ENCODE measurements at regions not wholly inside any gene's neighbourhood (a gene's known extent, or its start where the extent isn't known, plus 50 kb on each side); places are given as distances from the start of the nearest gene placed in this dataset.

DNA sequence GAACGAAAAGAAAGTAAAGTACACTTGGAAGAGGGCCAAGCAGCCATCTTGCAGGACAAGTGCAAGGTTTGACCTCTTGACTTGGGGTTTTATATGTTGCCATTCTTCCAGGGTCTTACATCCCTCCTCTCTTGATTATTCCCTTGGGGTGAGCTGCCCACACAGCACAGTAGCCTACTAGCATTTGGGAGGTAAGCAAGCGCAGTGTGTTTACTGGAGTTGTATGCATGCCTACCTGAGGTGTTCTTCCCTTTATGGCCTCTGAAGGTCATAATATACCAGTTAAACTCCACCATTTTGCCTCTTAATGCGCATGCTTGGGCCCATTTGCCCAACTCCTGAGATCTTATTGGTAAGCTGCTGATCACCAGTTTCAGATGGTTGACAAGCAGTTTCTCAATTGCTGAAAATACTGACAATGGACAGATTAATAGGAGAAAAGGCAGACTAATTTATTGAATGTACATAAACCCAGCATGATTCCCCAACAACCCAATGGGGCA is 173.8 kb upstream of the SLC30A5 start:
- TF ChIP-seq, protein P1, sequence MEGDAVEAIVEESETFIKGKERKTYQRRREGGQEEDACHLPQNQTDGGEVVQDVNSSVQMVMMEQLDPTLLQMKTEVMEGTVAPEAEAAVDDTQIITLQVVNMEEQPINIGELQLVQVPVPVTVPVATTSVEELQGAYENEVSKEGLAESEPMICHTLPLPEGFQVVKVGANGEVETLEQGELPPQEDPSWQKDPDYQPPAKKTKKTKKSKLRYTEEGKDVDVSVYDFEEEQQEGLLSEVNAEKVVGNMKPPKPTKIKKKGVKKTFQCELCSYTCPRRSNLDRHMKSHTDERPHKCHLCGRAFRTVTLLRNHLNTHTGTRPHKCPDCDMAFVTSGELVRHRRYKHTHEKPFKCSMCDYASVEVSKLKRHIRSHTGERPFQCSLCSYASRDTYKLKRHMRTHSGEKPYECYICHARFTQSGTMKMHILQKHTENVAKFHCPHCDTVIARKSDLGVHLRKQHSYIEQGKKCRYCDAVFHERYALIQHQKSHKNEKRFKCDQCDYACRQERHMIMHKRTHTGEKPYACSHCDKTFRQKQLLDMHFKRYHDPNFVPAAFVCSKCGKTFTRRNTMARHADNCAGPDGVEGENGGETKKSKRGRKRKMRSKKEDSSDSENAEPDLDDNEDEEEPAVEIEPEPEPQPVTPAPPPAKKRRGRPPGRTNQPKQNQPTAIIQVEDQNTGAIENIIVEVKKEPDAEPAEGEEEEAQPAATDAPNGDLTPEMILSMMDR (IDR thresholded peaks at IDR 0.05) = no peak
- TF ChIP-seq POLR2A (IDR thresholded peaks at IDR 0.05) = no peak

All from transverse colon (tissue), 3 donors.